Transverse colon (tissue), 4 donors: ENCODE measurements at regions not wholly inside any gene's neighbourhood (a gene's known extent, or its start where the extent isn't known, plus 50 kb on each side); places are given as distances from the start of the nearest gene placed in this dataset.

ENCODE experiments used
- DNase-seq: peaks from one replicate; pipeline ENCODE4 v3.0.0-alpha.2; 2019
- H3K27ac ChIP-seq, 4 donors: fragments of 200-600 bp; sonication (generic); 2 replicates each; pipeline ENCODE4 v1.5.1; 2016 to 2018; ENCODE audit warnings: inconsistent platforms in 4 of 4
- H3K27me3 ChIP-seq: fragments of 200-600 bp; sonication (generic); 2 replicates; pipeline ENCODE4 v1.5.1; 2017; ENCODE audit warnings: inconsistent platforms
- H3K36me3 ChIP-seq, 4 donors: fragments of 200-600 bp; sonication (generic); 2 replicates each; pipeline ENCODE4 v1.5.1; 2017 to 2019; ENCODE audit warnings: inconsistent platforms in 4 of 4
- H3K4me1 ChIP-seq, 4 donors: fragments of 200-600 bp; sonication (generic); 2 replicates each; pipeline ENCODE4 v1.5.1; 2017 to 2020; ENCODE audit warnings: inconsistent platforms in 4 of 4
- H3K4me3 ChIP-seq, 4 donors: fragments of 200-600 bp; sonication (generic); 1 replicate in 1 of 4; 2 replicates in 3 of 4; pipeline versions ENCODE4 v1.5.1 to v1.6.1; 2017 to 2019; ENCODE audit warnings: inconsistent platforms in 4 of 4
- H3K9me3 ChIP-seq, 2 donors: fragments of 200-600 bp; sonication (generic); 2 replicates each; pipeline ENCODE4 v1.5.1; 2017 to 2019; ENCODE audit warnings: inconsistent platforms in 2 of 2
- CTCF ChIP-seq, 5 experiments: fragments of 200-600 bp in 3 of 5; fragments of 450-650 bp in 2 of 5; sonication (generic) in 3 of 5; IDR thresholded peaks; 1 replicate in 2 of 5; 2 replicates in 3 of 5; pipeline ENCODE4 v1.5.1; 2016 to 2017; ENCODE audit warnings: antibody characterized with exemption in 5 of 5, inconsistent platforms in 3 of 5, mild to moderate bottlenecking in 2 of 5, moderate library complexity in 1 of 5
- EP300 ChIP-seq: sonication (generic); formaldehyde crosslinking; IDR thresholded peaks from one replicate; pipeline ENCODE4 v1.6.1; 2017; ENCODE audit warnings: antibody characterized with exemption, low read depth
- POLR2A ChIP-seq: fragments of 450-650 bp; IDR thresholded peaks from one replicate; pipeline ENCODE4 v1.6.1; 2016; ENCODE audit warnings: antibody characterized with exemption, mild to moderate bottlenecking, moderate library complexity
- POLR2AphosphoS5 ChIP-seq, 3 donors: sonication (generic); formaldehyde crosslinking; IDR thresholded peaks; one replicate each; pipeline ENCODE4 v1.6.1; 2016; ENCODE audit warnings: antibody characterized with exemption in 3 of 3
- WGBS, 2 donors: methylation state at CpG; one replicate each; pipeline ENCODE4 v1.1.5; 2018; ENCODE audit warnings: low coverage in 1 of 2; 5-methylcytosine and 5-hydroxymethylcytosine counted together
- in situ Hi-C, 4 donors: fragments of 200-750 bp; cut with MboI; loops; one replicate each; pipeline versions ENCODE4 v1.15.0 to v1.15.1; 2017; ENCODE audit warnings: low sequenced_read_pairs in 3 of 4, low pct_ligation_motif_present in 1 of 4, low pct_unique_long_range_greater_than_20kb in 1 of 4
- intact Hi-C: fragments of 100-400 bp; cut with DNase I; formaldehyde crosslinking; loops from one replicate; pipeline ENCODE4 v1.15.1; 2023; ENCODE audit warnings: low total_unique reads

- Histone ChIP-seq H3K36me3 (no peaks in the 10 kb centered on the region), H3K4me1 (no peaks in the 10 kb centered on the region), H3K27me3 (no peaks in the 10 kb centered on the region), H3K9me3 (no peaks in the 10 kb centered on the region), H3K27ac (no peak overlapping the region), H3K4me3 (no peak overlapping the region)
- TF ChIP-seq CTCF (IDR thresholded peaks at IDR 0.05) (no peak), POLR2AphosphoS5 (IDR thresholded peaks at IDR 0.05) (no peak), EP300 (no peak), POLR2A (no peak)
- 75 to 100% methylated on average over 1 of the region's 1 CpG for WGBS, 2 donors
- in situ Hi-C loops = no loop called here
- intact Hi-C loops = no loop called here
- DNase-seq = no peak
These were observed 421.2 kb upstream of the FBXO33 start for GRCh38 chr14:39853441-39853840.

- no peaks in the 10 kb centered on the region for H3K27me3 ChIP-seq
- H3K9me3 ChIP-seq = no peaks in the 10 kb centered on the region
- H3K27ac ChIP-seq = no peak overlapping the region
- no peaks in the 10 kb centered on the region for H3K4me1 ChIP-seq
- no peak for DNase-seq
- TF ChIP-seq CTCF (IDR thresholded peaks at IDR 0.05) = no peak
- no peak for TF ChIP-seq POLR2AphosphoS5 (IDR thresholded peaks at IDR 0.05)
- no peak for TF ChIP-seq EP300
- TF ChIP-seq POLR2A = no peak
- in situ Hi-C loops (no loop called here), intact Hi-C loops (no loop called here)
- H3K36me3 ChIP-seq = no peaks in the 10 kb centered on the region
- WGBS, 2 donors = 33 to 36% methylated on average over 1 of the region's 1 CpG
- H3K4me3 ChIP-seq = no peak overlapping the region
These were observed 419.0 kb upstream of the FBXO33 start for GRCh38 chr14:39851202-39851601.

- Histone ChIP-seq H3K27ac (no peak overlapping the region), H3K27me3 (no peaks in the 10 kb centered on the region), H3K9me3 (no peaks in the 10 kb centered on the region), H3K4me1 (no peaks in the 10 kb centered on the region), H3K4me3 (no peak overlapping the region), H3K36me3 (no peaks in the 10 kb centered on the region)
- in situ Hi-C loops = no loop called here
- DNase-seq = no peak
- intact Hi-C loops = no loop called here
- TF ChIP-seq POLR2AphosphoS5 (IDR thresholded peaks at IDR 0.05) (no peak), EP300 (no peak), CTCF (IDR thresholded peaks at IDR 0.05) (no peak), POLR2A (no peak)
- 83 to 88% methylated on average over 1 to 5 of the region's 5 CpGs for WGBS, 2 donors
These were observed 415.6 kb upstream of the FBXO33 start for GRCh38 chr14:39847852-39848251.

- in situ Hi-C loops (no loop called here), intact Hi-C loops (no loop called here)
- Histone ChIP-seq H3K9me3 (no peaks in the 10 kb centered on the region), H3K36me3 (no peaks in the 10 kb centered on the region), H3K4me3 (no peak overlapping the region), H3K27ac (no peak overlapping the region), H3K4me1 (no peaks in the 10 kb centered on the region), H3K27me3 (no peaks in the 10 kb centered on the region)
- no peak for DNase-seq
- TF ChIP-seq EP300 (no peak), CTCF (IDR thresholded peaks at IDR 0.05) (no peak), POLR2A (no peak), POLR2AphosphoS5 (IDR thresholded peaks at IDR 0.05) (no peak)
These were observed 415.0 kb upstream of the FBXO33 start for GRCh38 chr14:39847194-39847593.
